ENCODE measurements at regions not wholly inside any gene's neighbourhood (a gene's known extent, or its start where the extent isn't known, plus 50 kb on each side); places are given as distances from the start of the nearest gene placed in this dataset.

DNA sequence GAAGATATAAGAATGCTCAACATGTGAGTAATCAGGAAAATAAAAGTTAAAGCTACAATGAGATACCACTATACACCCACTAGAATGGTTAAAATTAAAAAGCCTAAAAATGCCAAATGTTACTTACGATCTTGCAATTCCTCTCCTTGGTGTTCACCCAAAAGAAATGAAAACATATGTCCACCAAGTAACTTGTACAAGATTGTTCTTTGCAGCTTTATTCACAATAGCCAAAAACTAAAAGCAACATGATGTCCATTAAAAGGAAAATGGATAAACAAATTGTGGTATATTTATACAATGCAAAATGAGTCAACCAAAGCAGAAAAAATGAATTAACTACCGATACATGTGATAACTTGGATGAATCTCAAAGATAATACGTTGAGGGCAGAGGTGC lies 301.6 kb upstream of the THBS1 start:
- POLR2A ChIA-PET (ENCODE audit: low non-redundant PET): no interaction called here
- intact Hi-C loops (cut with micrococcal nuclease; ENCODE audit: unreplicated experiment): no loop called here
- no peak overlapping the region for H3K27ac ChIP-seq (ENCODE audit: low read depth, low read length, poor library complexity, severe bottlenecking)
- TF ChIP-seq EZH2 (IDR thresholded peaks at IDR 0.05; ENCODE audit: borderline replicate concordance, low read depth, low read length, poor library complexity, severe bottlenecking): no peak
- TF ChIP-seq, protein P1, sequence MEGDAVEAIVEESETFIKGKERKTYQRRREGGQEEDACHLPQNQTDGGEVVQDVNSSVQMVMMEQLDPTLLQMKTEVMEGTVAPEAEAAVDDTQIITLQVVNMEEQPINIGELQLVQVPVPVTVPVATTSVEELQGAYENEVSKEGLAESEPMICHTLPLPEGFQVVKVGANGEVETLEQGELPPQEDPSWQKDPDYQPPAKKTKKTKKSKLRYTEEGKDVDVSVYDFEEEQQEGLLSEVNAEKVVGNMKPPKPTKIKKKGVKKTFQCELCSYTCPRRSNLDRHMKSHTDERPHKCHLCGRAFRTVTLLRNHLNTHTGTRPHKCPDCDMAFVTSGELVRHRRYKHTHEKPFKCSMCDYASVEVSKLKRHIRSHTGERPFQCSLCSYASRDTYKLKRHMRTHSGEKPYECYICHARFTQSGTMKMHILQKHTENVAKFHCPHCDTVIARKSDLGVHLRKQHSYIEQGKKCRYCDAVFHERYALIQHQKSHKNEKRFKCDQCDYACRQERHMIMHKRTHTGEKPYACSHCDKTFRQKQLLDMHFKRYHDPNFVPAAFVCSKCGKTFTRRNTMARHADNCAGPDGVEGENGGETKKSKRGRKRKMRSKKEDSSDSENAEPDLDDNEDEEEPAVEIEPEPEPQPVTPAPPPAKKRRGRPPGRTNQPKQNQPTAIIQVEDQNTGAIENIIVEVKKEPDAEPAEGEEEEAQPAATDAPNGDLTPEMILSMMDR (conservative IDR thresholded peaks at IDR 0.05; ENCODE audit: low read depth, low read length): no peak
- no peaks in the 10 kb centered on the region for H3K36me3 ChIP-seq (ENCODE audit: insufficient read depth, low read length, poor library complexity, severe bottlenecking)
- H3K27me3 ChIP-seq (replicated peaks; ENCODE audit: insufficient read depth, low read depth, low read length, poor library complexity): no peaks in the 10 kb centered on the region
- CTCF ChIA-PET: no interaction called here
- no TSS peak for BruUV-seq (replicated peaks)
- DNase-seq (ENCODE audit: low spot score): no peak
- no peak overlapping the region for H3K4me3 ChIP-seq (ENCODE audit: low read depth, low read length, poor library complexity, severe bottlenecking)
- H3K9me3 ChIP-seq (ENCODE audit: low read depth, low read length, poor library complexity, severe bottlenecking): no peaks in the 10 kb centered on the region
- no peaks in the 10 kb centered on the region for H3K4me1 ChIP-seq (ENCODE audit: insufficient read depth, low read length, poor library complexity, severe bottlenecking)

DNA sequence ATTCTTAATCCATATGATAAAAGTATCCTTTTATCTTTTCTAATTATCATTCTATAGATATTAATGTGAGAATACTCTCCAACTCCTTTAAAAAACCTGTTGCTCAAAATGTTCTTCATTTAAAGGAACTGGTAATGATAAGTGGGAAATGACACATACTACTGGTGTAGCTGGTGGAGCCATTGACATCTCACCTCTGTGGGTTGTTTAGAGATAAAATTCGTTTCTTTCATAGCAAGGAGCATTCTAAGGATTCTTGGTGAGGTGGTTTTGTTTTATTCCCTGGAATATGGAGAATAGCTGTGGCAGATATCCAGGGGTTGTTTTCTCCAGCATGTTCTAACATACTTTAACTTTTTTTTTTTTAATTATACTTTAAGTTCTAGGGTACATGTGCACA lies 299.8 kb upstream of the THBS1 start:
- Histone ChIP-seq H3K4me3 (ENCODE audit: low read depth, low read length, poor library complexity, severe bottlenecking) (no peak overlapping the region), H3K4me1 (ENCODE audit: insufficient read depth, low read length, poor library complexity, severe bottlenecking) (no peaks in the 10 kb centered on the region), H3K9me3 (ENCODE audit: low read depth, low read length, poor library complexity, severe bottlenecking) (no peaks in the 10 kb centered on the region), H3K27me3 (replicated peaks; ENCODE audit: insufficient read depth, low read depth, low read length, poor library complexity) (peaks cover 10% of the 10 kb centered on the region), H3K36me3 (ENCODE audit: insufficient read depth, low read length, poor library complexity, severe bottlenecking) (no peaks in the 10 kb centered on the region), H3K27ac (ENCODE audit: low read depth, low read length, poor library complexity, severe bottlenecking) (no peak overlapping the region)
- DNase-seq (ENCODE audit: low spot score): no peak
- CTCF ChIA-PET: no interaction called here
- TF ChIP-seq, protein P1 (conservative IDR thresholded peaks at IDR 0.05; ENCODE audit: low read depth, low read length): no peak
- no peak for TF ChIP-seq EZH2 (IDR thresholded peaks at IDR 0.05; ENCODE audit: borderline replicate concordance, low read depth, low read length, poor library complexity, severe bottlenecking)
- POLR2A ChIA-PET (ENCODE audit: low non-redundant PET): no interaction called here
- intact Hi-C loops (cut with micrococcal nuclease; ENCODE audit: unreplicated experiment): no loop called here
- no TSS peak for BruUV-seq (replicated peaks)

DNA sequence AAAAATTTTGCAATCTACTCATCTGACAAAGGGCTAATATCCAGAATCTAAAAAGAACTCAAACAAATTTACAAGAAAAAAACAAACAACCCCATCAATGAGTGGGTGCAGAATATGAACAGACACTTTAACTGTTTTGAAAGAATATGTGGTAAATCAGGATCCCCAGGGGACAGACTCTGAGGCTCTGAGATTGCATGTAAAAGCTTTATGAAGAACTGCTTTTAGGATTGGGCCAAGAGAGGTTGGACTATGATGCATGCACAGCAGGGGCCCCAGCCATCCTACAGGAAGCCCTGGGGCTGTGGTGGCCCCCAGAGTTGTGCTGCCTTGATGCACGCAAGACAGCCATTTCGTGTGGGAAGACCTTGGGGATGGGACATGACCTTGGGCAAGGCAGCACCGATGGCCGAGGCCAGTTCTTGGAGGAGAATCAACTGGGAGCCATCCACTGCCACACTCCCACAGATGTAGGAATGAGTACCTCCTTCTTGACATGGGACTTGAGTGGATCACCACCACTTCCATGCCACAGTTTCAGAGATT lies 298.1 kb upstream of the THBS1 start:
- no TSS peak for BruUV-seq (replicated peaks)
- Histone ChIP-seq H3K27ac (ENCODE audit: low read depth, low read length, poor library complexity, severe bottlenecking) (no peak overlapping the region), H3K36me3 (ENCODE audit: insufficient read depth, low read length, poor library complexity, severe bottlenecking) (no peaks in the 10 kb centered on the region), H3K9me3 (ENCODE audit: low read depth, low read length, poor library complexity, severe bottlenecking) (no peaks in the 10 kb centered on the region), H3K27me3 (replicated peaks; ENCODE audit: insufficient read depth, low read depth, low read length, poor library complexity) (peaks cover 11% of the 10 kb centered on the region), H3K4me3 (ENCODE audit: low read depth, low read length, poor library complexity, severe bottlenecking) (no peak overlapping the region), H3K4me1 (ENCODE audit: insufficient read depth, low read length, poor library complexity, severe bottlenecking) (no peaks in the 10 kb centered on the region)
- DNase-seq (ENCODE audit: low spot score): no peak
- intact Hi-C loops (cut with micrococcal nuclease; ENCODE audit: unreplicated experiment): no loop called here
- ChIA-PET POLR2A (ENCODE audit: low non-redundant PET) (no interaction called here), CTCF (no interaction called here)
- TF ChIP-seq, protein P1 (conservative IDR thresholded peaks at IDR 0.05; ENCODE audit: low read depth, low read length): no peak
